GM12864 (cell line): ENCODE measurements at regions not wholly inside any gene's neighbourhood (a gene's known extent, or its start where the extent isn't known, plus 50 kb on each side); places are given as distances from the start of the nearest gene placed in this dataset.

Source experiments
- DNase-seq: peaks from one replicate; pipeline ENCODE4 v3.0.0-alpha.2; 2011; ENCODE audit warnings: low read depth
- H3K4me3 ChIP-seq: 2 replicates; pipeline ENCODE4 v1.5.1; 2011; ENCODE audit warnings: mild to moderate bottlenecking, low read depth, low read length, control low read depth
- CTCF ChIP-seq: IDR thresholded peaks from 2 replicates; pipeline ENCODE4 v1.5.1; 2011; ENCODE audit warnings: low read depth, mild to moderate bottlenecking, moderate library complexity, low read length, control low read depth, inconsistent platforms; ENCODE audit errors: missing control alignments

DNA sequence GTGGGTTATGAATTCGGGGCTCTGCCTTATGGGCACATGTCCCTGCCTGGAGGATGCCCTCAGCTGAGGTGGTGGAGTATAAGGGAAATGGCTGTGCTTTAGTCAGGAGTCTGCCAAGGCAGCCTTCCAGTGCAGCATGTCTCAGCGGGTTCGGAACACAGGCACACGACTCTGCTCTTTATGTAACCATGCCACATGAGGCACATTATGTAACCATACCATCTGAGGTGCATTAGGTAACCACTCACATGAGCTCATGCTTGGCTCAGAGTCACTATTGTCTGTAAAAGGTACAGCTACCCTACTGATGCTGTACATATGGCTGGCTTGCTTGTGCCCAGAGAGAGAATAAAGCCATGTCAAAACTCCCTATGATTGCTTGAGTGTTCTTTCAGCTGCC, 723.6 kb downstream of the TRAM1L1 start:
- DNase-seq: no peak
- no peak for TF ChIP-seq CTCF
- no peak overlapping the region for H3K4me3 ChIP-seq

DNA sequence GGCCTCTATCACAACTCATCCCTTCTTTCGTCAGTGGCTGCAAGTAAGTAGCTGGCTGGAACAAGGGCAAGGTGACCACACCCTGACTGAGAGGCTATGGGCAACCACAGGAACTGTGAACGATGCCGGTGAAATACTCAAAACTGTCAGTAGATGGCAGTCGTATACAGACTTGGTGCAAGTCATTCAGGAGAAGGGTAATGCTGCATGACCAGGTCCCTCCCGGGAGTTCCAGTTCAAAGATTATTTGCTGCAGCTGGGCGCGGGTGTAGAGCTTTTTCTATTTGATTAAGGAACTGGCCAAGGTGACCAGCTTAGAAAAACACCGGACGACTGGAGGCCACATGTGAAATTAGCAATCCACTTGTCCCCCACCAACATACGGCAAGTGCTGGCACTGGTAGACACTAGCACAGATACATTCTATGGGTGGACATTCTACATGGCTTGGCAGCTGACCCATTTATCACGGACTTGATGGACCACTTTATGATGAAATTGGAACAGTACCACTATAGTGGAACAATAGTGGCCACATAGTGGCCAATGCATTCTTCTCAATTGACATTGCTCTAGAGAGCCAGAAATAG, 726.6 kb downstream of the TRAM1L1 start:
- peak; percentile 46 for DNase-seq
- TF ChIP-seq CTCF: peak; percentile 73
- H3K4me3 ChIP-seq: no peak overlapping the region

DNA sequence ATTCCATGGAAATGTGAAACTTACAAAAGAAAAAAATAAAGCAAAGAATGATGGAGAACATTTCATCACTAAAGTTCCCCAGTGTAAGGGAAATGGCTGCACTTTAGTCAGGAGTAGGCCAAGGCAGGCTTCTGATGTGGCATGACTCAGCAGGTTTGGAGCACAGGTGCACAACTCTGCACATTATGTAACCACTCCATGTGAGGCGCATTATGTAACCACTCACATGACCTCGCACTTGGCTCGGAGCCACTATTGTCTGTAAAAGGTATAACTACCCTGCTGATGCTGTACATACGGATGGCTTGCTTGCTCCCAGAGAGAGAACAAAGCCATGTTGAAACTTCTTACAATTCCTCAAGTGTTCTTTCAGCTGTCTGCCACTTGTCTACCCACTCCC, 727.6 kb downstream of the TRAM1L1 start:
- no peak overlapping the region for H3K4me3 ChIP-seq
- no peak for DNase-seq
- no peak for TF ChIP-seq CTCF

GRCh38 chr4:116346750-116347149, 738.6 kb downstream of the TRAM1L1 start:
- no peak for TF ChIP-seq CTCF
- DNase-seq: no peak
- H3K4me3 ChIP-seq: no peak overlapping the region

- H3K4me3 ChIP-seq: no peak overlapping the region
- no peak for DNase-seq
- TF ChIP-seq CTCF: no peak
Measured at GRCh38 chr4:116343809-116344208, 741.6 kb downstream of the TRAM1L1 start.

DNA sequence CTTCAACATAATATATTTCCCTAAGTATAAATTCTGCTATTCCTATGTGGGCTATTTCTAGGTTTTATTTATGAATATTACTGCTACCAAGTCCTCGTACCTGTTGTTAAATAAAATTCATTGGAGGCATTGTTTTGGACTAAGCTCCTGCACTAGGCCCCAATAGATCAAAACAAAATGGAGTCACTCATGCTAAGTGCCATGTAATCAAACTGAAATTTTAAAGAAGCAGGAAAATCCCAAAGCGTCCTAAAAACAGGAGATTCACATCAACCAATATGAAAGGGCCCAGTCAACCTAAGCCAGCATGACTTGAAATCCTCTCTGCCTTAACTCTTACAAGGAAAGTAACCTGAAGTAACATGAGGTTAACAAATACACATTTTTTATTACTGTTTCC, 743.2 kb downstream of the TRAM1L1 start:
- TF ChIP-seq CTCF: no peak
- no peak for DNase-seq
- H3K4me3 ChIP-seq: no peak overlapping the region

GRCh38 chr4:116332508-116332907, 752.9 kb downstream of the TRAM1L1 start:
- TF ChIP-seq CTCF: no peak
- DNase-seq: no peak
- H3K4me3 ChIP-seq: no peak overlapping the region
